RPMI7951 (cell line): ENCODE measurements at regions not wholly inside any gene's neighbourhood (a gene's known extent, or its start where the extent isn't known, plus 50 kb on each side); places are given as distances from the start of the nearest gene placed in this dataset.
"Not testable (repeated sequence)": the region's sequence is repeated elsewhere in the genome, so short reads cannot be mapped to it uniquely, and the experiment has no call there.

ENCODE experiments used
- DNase-seq: peaks from one replicate; pipeline ENCODE4 v3.0.0-alpha.2; 2012; ENCODE audit warnings: low read depth

DNA sequence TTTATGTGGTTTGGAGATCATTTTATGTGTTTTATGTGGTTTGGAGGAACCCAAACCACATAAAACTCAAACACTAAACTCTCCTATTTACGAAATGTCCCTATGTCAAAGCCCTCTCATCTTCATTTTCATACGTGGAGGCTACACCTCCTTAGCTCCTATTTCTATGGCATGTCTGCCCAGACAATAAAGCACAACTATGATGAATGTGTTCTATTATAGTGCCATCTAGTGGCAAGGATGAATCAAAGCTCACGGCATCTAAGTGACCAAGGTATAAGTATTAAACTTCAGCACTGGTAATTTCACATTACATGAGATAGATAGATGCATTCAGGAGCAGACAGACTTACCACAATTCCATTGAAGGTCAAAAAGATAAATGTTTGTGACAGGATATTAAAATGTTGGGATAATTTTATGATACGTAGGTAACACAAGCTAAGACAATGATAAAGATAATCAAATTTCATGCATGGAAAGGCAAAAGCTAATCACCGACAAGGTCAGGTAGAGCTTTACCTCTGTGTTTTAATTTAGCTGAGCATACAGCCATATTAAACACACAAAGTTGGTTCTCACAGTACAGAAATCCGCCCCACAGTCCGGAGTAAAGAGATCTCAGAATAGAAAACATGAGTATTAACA, 130.6 kb upstream of the FHIT start:
- DNase-seq = peak; percentile 57

DNA sequence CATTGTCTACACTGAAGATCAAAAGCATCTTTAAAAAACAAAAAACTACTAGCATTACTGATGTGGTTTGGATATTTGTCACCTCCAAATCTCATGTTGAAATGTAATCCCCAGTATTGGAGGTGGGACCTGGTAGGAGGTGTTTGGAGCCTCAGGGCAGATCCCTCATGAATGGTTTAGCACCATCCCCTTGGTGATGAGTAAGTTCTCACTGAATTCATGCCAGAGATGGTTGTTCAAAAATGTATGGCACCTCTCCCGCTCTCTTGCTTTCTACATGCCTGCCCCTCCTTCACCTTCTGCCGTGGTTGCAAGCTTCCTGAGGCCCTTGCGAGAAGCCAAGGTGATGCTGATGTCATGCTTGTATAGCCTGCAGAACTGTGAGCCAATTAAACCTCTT, 136.6 kb upstream of the FHIT start:
- DNase-seq = peak; percentile 9

- DNase-seq = not testable (repeated sequence)
These were observed 142.3 kb upstream of the FHIT start for GRCh38 chr3:61393480-61393947.

DNA sequence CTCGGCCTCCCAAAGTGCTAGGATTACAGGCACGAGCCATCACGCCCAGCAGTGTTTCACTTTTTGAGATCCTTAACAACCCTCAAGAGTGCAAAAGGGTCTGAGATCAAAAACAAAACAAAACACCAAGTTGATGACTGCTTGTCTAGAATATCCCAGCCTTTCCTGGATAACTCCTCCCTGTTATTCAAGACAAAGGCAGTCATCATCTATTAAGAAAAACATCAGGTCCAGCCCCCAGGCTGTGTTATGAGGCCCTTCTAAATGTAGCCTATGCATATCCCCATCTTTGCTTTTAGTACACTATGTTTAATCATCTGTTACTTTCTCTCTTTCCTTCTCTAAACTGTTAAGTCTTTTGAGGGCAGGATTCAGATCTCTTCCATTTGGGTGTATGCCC, 150.1 kb upstream of the FHIT start:
- no peak for DNase-seq

- DNase-seq = no peak
These were observed 154.0 kb upstream of the PTPRG start for GRCh38 chr3:61407397-61407796.

DNA sequence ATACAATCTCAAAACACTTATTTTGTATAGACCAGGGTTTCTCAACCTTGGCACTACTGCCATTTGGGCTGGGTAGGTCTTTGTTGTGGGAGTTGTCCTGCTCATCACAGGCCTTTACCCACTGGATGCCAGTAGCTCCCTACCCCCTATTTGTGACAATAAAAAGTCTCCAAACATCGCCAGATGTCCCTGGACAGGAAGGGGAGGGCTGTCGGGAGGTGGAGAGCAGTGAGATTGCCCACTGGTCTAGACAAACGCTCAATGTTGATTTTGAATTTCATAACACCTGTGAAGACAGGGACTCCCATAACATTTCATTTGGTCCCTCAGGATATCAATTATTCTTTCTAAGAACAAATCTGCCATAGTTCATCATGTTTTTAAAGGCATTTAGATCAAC, 151.7 kb upstream of the PTPRG start:
- DNase-seq = no peak

DNA sequence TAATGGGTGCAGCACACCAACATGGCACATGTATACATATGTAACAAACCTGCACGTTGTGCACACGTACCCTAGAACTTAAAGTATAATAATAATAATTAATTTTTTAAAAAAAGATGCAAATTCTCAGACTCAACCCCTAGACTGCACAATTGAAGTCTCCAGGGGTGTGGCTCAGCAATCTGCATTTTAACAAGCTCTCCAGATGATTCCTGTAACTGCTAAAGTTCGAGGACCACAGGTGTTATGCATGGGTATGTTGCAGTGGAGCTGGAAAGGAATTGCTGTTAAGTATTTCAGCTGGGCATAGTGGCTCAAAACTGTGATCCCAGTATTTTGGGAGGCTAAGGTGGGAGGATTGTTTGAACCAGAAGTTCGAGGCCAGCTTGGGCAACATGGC, 151.0 kb upstream of the PTPRG start:
- not testable (repeated sequence) for DNase-seq

- no peak for DNase-seq
These were observed 150.2 kb upstream of the PTPRG start for GRCh38 chr3:61411009-61411662.

DNA sequence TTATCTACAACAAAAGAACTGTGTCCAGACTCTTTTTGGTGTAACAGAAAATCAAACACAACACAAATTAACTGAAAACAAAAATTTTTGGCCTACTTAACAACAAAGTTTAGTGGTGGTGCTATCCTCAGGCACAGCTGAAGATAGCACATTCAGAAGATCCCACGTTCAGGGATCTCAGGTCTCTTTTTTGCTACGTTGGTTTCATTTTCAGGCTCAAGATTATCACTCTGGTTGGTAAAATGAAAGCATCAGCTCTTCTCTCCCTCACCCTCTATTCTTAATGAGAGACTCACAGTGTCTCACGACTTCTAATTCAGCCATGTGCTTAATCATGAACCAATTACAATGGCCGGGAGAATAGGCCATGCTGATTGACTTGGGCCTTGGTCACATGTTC, 146.9 kb upstream of the PTPRG start:
- DNase-seq = no peak

DNA sequence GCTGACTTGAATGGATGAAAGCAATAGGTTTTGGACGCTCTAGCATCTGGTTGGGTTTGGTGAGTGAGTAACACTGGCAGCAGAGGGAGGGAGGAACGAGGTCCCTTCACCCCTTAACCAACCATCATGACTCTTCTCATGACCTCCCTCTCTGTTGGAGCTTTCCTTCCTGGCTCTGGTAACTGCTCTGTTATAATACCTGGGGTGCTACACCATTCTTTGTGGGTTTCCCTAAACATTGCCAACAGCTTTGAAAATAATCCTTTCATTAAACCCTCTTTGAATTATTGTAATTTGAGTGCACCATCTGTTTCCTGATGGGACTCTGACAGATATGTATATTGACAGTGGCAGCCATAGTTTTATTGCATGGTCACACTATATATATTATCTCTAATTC, 146.2 kb upstream of the PTPRG start:
- no peak for DNase-seq

DNA sequence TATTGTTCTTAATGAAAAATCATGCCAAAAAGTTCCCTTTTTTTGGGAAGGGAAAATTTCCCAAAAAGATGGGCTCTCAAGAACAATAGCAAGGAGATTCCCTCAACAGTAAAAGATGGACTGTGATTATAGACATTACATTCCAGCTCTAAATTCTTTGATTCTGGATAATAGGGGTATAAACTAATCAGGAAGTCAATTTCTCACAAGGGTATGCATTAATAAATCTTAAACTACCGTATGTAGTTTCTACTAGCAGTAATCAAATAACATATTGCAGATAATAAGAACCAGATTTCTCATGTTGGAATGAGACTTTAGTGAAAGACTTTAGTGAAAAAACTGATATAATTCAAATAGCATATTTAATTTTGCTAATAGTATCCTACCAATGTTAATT, 144.8 kb upstream of the PTPRG start:
- DNase-seq = no peak

DNA sequence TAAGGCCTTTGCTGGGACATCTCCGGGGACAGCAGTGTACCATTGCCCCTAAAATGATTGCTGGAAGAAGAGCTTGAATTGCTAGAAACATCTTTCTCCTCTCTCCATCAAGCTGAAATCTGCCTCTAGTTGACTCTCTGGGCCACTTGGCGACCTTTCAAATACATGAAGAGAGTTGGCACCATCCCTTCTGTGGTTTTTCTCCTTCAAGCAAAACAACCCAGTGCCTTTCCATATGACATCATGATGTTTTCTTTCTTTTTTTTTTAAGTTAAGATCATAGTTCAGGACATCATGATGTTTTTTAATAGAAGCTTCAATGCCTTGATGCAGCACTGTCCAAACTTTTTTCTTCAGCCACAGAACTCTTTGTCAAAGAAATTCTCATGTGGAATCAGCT, 144.0 kb upstream of the PTPRG start:
- peak; percentile 64 for DNase-seq

- no peak for DNase-seq
These were observed 141.1 kb upstream of the PTPRG start for GRCh38 chr3:61420136-61420759.

GRCh38 chr3:61422945-61423673, 138.3 kb upstream of the PTPRG start:
- no peak for DNase-seq

DNA sequence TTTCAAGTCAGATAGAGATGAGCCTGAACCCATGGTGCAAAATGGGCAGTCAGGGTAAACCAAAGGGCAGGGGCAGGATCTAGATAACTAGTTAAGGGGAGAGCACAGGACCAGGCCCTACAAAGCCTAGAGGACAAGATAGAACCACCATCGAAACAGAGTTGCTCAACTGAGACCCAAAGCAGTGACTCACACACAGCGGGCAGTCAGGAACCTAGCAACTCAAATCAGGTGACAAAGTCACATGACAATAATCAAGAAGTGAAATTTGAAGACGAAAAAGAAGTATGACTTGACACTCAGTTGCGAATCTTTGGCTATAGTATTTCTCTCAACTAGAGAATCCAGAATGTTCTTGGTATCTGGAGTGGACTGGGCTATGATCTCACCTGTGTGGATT, 136.0 kb upstream of the PTPRG start:
- DNase-seq = no peak

DNA sequence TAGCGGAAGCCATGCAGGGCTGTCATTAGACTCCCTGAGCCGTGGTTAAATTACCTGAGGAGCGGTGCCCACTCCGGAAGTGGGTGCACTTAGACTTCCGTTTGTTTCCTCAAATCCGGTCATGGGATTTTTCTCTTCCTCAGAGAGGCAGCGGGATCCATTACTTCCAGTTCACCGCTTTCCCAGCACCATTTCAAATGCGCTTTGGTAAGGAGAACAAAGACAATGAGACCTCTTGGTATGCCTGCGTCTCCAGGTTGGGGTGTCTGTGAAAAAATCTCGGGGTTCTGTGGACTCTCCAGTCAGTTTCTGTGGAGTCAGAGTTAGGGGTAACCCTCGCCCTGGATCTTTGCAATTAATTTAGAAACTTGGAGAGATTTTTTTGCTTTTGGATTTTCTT, 132.3 kb upstream of the PTPRG start:
- DNase-seq = no peak

- DNase-seq = not testable (repeated sequence)
These were observed 126.5 kb upstream of the PTPRG start for GRCh38 chr3:61434901-61435300.

DNA sequence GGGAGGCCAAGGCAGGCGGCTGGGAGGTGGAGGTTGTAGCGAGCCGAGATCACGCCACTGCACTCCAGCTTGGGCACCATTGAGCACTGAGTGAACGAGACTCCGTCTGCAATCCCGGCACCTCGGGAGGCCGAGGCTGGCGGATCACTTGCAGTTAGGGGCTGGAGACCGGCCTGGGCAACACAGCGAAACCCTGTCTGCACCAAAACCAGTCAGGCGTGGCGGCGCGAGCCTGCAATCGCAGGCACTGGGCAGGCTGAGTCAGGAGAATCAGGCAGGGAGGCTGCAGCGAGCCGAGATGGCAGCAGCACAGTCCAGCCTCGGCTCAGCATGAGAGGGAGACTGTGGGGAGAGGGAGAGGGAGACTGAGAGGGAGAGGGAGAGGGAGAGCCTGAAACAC, 126.0 kb upstream of the PTPRG start:
- not testable (repeated sequence) for DNase-seq

DNA sequence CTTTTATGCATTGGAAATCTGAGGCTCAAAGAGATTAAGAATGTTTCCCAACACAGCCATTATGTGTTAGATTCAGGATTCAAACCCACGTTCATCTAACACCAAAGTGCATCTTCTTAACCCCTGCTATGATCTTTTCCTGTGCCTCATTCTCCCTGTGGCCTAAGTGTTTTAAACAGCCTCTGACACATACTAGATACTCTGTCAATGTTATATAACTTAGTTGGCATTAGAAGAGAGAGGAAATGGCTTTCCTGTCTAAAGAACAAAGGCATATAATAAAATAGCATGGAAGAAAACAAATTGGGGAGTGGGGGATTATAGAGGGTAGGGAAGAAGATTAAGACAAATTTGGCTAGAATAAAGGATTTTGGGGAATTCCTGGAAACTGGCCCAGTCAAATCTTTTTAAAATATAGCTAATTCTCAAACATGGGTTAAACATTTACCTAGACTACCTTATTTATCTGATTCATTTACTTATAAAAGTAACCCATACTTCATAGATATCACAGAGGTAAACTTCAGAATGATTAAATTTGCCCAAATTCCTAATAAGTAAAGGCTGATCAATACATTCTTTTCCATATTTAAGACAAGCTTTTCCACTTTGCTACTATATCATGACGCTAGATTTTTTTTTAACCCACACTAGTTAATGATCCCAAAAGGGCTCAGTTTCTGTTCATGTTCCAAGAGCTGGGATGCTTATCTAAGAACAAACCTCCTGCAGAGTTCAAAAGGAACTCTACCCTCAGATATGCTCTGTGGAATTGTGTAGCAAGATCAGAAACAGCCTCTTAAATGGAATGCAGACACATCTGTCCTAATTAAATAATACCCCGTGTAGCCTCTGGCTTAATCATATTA, 122.9 kb upstream of the PTPRG start:
- DNase-seq = no peak

- DNase-seq = no peak
These were observed 122.3 kb upstream of the PTPRG start for GRCh38 chr3:61439122-61439458.

DNA sequence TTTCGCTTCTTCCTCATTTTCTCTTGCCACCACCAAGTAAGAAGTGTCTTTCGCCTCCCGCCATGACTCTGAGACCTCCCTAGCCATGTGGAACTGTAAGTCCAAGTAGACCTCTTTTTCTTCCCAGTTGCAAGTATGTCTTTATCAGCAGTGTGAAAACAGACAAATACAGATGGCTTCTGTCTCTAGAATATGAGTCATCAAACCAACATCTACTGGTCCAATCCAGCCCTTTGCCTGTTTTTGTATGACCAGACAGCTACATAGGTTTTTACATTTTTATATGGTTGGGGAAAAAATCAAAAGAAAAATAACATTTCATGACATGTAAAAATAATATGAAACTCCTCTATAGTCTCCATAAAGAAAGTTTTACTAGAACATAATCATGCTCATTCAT, 118.7 kb upstream of the PTPRG start:
- DNase-seq = peak; percentile 29

DNA sequence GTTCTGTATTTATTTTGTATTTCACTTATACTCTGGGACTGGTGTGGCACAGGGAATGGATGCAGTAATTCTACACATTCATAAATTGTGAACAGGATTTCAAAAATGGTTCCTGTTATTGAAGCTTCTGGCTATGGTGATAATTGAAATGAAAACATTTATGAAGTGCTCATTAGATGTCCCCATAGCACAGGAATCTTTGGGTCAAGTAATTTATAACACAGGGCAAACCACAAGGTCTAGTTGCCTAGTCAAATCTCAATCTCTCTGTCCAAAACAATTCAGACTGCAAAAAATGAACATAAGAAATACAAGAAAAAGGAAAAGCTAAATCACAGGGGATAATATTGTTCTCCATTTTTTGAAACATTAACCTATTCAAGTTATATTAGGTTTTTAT, 117.5 kb upstream of the PTPRG start:
- no peak for DNase-seq
